ENCODE measurements at regions not wholly inside any gene's neighbourhood (a gene's known extent, or its start where the extent isn't known, plus 50 kb on each side); places are given as distances from the start of the nearest gene placed in this dataset.

DNA sequence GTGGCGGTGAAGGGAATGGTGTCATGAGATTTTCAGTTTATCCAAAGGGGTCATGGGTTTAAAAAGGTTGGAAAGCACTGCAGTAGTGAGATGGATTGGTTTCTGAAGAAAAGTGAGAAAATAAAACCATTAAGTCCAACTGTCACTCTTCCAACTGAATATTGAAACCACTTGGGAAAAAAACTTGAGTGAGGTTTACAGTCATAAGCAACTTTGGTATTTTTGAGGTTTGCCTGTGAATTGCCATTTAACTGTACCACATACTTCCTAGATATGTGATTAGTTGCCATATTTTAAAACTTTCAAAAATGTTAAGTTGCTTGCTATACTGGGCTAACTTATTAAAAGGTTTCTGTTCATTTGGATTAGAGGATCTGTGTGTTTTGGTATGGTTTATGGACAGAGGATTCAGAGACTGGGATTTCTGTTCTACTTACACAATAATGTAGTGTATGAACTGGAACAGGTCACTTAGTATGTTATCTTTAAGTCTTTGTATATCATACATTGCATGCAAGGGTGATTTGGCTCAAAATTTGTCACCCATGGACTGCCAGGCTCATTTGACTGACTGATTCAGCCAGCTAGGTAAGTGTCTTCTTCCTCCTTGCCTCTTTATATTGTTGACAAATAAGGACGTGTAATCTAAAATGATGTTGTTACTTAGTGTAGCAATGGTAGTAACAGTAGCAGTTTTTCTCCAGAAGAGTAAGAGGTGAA, 201.4 kb upstream of the EOMES start:
- TF ChIP-seq, protein P1, sequence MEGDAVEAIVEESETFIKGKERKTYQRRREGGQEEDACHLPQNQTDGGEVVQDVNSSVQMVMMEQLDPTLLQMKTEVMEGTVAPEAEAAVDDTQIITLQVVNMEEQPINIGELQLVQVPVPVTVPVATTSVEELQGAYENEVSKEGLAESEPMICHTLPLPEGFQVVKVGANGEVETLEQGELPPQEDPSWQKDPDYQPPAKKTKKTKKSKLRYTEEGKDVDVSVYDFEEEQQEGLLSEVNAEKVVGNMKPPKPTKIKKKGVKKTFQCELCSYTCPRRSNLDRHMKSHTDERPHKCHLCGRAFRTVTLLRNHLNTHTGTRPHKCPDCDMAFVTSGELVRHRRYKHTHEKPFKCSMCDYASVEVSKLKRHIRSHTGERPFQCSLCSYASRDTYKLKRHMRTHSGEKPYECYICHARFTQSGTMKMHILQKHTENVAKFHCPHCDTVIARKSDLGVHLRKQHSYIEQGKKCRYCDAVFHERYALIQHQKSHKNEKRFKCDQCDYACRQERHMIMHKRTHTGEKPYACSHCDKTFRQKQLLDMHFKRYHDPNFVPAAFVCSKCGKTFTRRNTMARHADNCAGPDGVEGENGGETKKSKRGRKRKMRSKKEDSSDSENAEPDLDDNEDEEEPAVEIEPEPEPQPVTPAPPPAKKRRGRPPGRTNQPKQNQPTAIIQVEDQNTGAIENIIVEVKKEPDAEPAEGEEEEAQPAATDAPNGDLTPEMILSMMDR (IDR thresholded peaks at IDR 0.05; ENCODE audit: low read depth, low read length, missing control alignments) = no peak
- H3K4me3 ChIP-seq (ENCODE audit: low read depth, low read length) = no peak overlapping the region
- DNase-seq (ENCODE audit: low read depth) = no peak
- in situ Hi-C loops (cut with HindIII; ENCODE audit: low sequenced_read_pairs) = no loop called here

- no peak for DNase-seq (ENCODE audit: low read depth)
- TF ChIP-seq, protein P1 (IDR thresholded peaks at IDR 0.05; ENCODE audit: low read depth, low read length, missing control alignments) = no peak
- in situ Hi-C loops (cut with HindIII; ENCODE audit: low sequenced_read_pairs) = no loop called here
- H3K4me3 ChIP-seq (ENCODE audit: low read depth, low read length) = no peak overlapping the region
Measured at GRCh38 chr3:27927882-27928281, 205.8 kb upstream of the EOMES start.

DNA sequence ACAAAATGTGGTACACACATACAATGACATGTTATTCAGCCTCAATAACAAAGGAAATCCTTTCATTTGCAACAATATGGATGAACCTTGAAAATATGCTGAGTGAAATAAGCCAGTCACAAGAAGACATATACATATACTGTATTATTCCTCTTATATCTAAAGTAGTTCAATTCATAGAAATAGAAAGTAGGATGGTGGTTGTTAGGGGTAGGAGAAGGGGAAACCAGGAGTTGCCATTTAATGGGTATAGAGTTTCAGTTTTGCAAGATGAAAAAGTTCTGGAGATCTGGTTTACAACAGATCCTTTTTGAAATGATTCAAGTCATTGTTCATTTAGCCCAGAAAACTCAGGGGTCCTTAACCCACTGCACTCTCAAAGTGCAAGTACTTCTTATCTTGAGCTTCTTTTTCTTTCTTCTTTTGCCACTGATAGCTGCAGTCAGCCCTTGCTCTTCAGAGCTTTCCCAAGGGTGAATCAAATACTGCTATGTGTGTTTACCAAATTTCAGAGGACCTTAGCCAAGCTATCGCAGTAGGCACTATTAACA, 208.0 kb upstream of the EOMES start:
- in situ Hi-C loops (cut with HindIII; ENCODE audit: low sequenced_read_pairs) = no loop called here
- TF ChIP-seq, protein P1 (IDR thresholded peaks at IDR 0.05; ENCODE audit: low read depth, low read length, missing control alignments) = no peak
- no peak overlapping the region for H3K4me3 ChIP-seq (ENCODE audit: low read depth, low read length)
- DNase-seq (ENCODE audit: low read depth) = no peak

GRCh38 chr3:27935492-27935891, 213.4 kb upstream of the EOMES start:
- no peak for DNase-seq (ENCODE audit: low read depth)
- no peak overlapping the region for H3K4me3 ChIP-seq (ENCODE audit: low read depth, low read length)
- in situ Hi-C loops (cut with HindIII; ENCODE audit: low sequenced_read_pairs) = no loop called here
- TF ChIP-seq, protein P1 (IDR thresholded peaks at IDR 0.05; ENCODE audit: low read depth, low read length, missing control alignments) = no peak

- H3K4me3 ChIP-seq (ENCODE audit: low read depth, low read length) = no peak overlapping the region
- TF ChIP-seq, protein P1 (IDR thresholded peaks at IDR 0.05; ENCODE audit: low read depth, low read length, missing control alignments) = no peak
- in situ Hi-C loops (cut with HindIII; ENCODE audit: low sequenced_read_pairs) = no loop called here
- DNase-seq (ENCODE audit: low read depth) = no peak
Measured at GRCh38 chr3:27939521-27939920, 217.4 kb upstream of the EOMES start.

GRCh38 chr3:27939940-27940339, 217.8 kb upstream of the EOMES start:
- in situ Hi-C loops (cut with HindIII; ENCODE audit: low sequenced_read_pairs) = no loop called here
- no peak overlapping the region for H3K4me3 ChIP-seq (ENCODE audit: low read depth, low read length)
- no peak for DNase-seq (ENCODE audit: low read depth)
- TF ChIP-seq, protein P1 (IDR thresholded peaks at IDR 0.05; ENCODE audit: low read depth, low read length, missing control alignments) = no peak

Data from astrocyte of the cerebellum (primary cell).